H1 (cell line): ENCODE measurements at regions not wholly inside any gene's neighbourhood (a gene's known extent, or its start where the extent isn't known, plus 50 kb on each side); places are given as distances from the start of the nearest gene placed in this dataset.

Experiments
- EZH2 ChIP-seq: fragments of 200-600 bp; sonication (generic); IDR thresholded peaks from 2 replicates; pipeline ENCODE4 v1.7.1; 2012; ENCODE audit warnings: low read depth, mild to moderate bottlenecking, moderate library complexity, low read length, inconsistent platforms; ENCODE audit not compliant: severe bottlenecking
- GABPA ChIP-seq: IDR thresholded peaks from 2 replicates; pipeline ENCODE4 v1.6.1; 2011; ENCODE audit warnings: mild to moderate bottlenecking, low read length, moderate library complexity, borderline replicate concordance; ENCODE audit not compliant: insufficient read depth
- HDAC2 ChIP-seq, 2 experiments: fragments of 300-600 bp in 1 of 2; sonication (generic) in 1 of 2; IDR thresholded peaks; 2 replicates each; pipeline ENCODE4 v1.6.1; 2011 to 2012; ENCODE audit warnings: low read depth in 2 of 2, low read length in 2 of 2, mild to moderate bottlenecking in 2 of 2, moderate library complexity in 2 of 2, borderline replicate concordance in 1 of 2, inconsistent platforms in 1 of 2
- MAX ChIP-seq: IDR thresholded peaks from 2 replicates; pipeline ENCODE4 v1.6.1; 2012; ENCODE audit warnings: inconsistent platforms
- PHF8 ChIP-seq: fragments of 200-600 bp; sonication (generic); conservative IDR thresholded peaks from 2 replicates; pipeline ENCODE4 v1.7.1; 2012; ENCODE audit warnings: low read depth, mild to moderate bottlenecking, inconsistent platforms, low read length, moderate library complexity
- RBBP5 ChIP-seq: IDR thresholded peaks from 2 replicates; pipeline ENCODE4 v1.7.1; 2012; ENCODE audit warnings: low read depth, mild to moderate bottlenecking, inconsistent platforms, low read length, moderate library complexity, borderline replicate concordance
- TAF7 ChIP-seq: optimal IDR thresholded peaks from 2 replicates; pipeline ENCODE3; 2011; ENCODE audit warnings: low read depth, mild to moderate bottlenecking, inconsistent platforms, low read length, moderate library complexity, borderline replicate concordance

GRCh38 chr1:209102531-209102930 lies 481.0 kb upstream of the CAMK1G start (continued):
- TF ChIP-seq MAX (no peak), RBBP5 (no peak), EZH2 (no peak), TAF7 (no peak), GABPA (no peak), HDAC2 (IDR thresholded peaks at IDR 0.05; ENCODE audit: borderline replicate concordance in 1 of 2, low read depth in 2 of 2, low read length in 2 of 2) (no peak), PHF8 (no peak)
